ENCODE measurements at regions not wholly inside any gene's neighbourhood (a gene's known extent, or its start where the extent isn't known, plus 50 kb on each side); places are given as distances from the start of the nearest gene placed in this dataset.

DNA sequence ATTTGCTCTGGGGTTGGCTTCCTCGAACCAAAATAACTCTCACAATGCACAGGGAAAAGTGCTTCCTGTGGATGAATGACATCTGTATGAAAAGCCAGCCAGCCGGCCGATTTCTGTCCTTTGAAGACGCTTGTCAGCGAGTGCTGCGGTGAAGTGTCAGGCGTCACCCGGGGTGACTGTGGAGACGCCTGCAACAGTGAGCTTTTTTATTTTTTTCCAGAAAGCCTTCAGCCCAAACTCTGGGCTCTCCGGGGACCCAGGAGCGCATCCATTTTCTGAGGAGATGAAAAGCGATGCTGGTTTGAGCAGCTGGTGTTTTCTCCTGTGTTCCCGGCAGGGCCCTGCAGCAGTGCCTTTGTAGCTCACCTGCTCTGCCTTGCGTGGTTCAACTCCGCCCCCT, 147.9 kb upstream of the MYL2 start (continued):
- TF ChIP-seq SUZ12 (IDR thresholded peaks at IDR 0.05; ENCODE audit: low read length) = no peak
- no peak for TF ChIP-seq POLR2AphosphoS5 (IDR thresholded peaks at IDR 0.05; ENCODE audit: low read depth, low read length)
- TF ChIP-seq POLR2A (IDR thresholded peaks at IDR 0.05; ENCODE audit: control extremely low read depth in 1 of 2, low read depth in 2 of 2, low read length in 2 of 2) = no peak
- TF ChIP-seq TAF7 (optimal IDR thresholded peaks at IDR 0.05; ENCODE audit: borderline replicate concordance, low read depth, low read length) = no peak
